Effector memory CD4-positive, alpha-beta T cell (primary cell): ENCODE measurements at regions not wholly inside any gene's neighbourhood (a gene's known extent, or its start where the extent isn't known, plus 50 kb on each side); places are given as distances from the start of the nearest gene placed in this dataset.

Source experiments
- DNase-seq, 3 donors: peaks; one replicate each; pipeline ENCODE4 v3.0.0-alpha.2; 2020
- H3K27ac ChIP-seq: 2 replicates; pipeline ENCODE4 v1.7.0; 2013; ENCODE audit warnings: mild to moderate bottlenecking, low read length, moderate library complexity; ENCODE audit not compliant: insufficient read depth, poor library complexity, severe bottlenecking
- H3K27me3 ChIP-seq: replicated peaks from 2 replicates; pipeline ENCODE4 v1.7.0; 2013; ENCODE audit warnings: mild to moderate bottlenecking, low read length; ENCODE audit not compliant: insufficient read depth, control insufficient read depth, poor library complexity, severe bottlenecking
- H3K36me3 ChIP-seq: 2 replicates; pipeline ENCODE4 v1.7.0; 2013; ENCODE audit warnings: mild to moderate bottlenecking, low read length, moderate library complexity; ENCODE audit not compliant: control insufficient read depth, insufficient read depth
- H3K4me1 ChIP-seq: 2 replicates; pipeline ENCODE4 v1.7.0; 2013; ENCODE audit warnings: low read length, mild to moderate bottlenecking; ENCODE audit not compliant: control insufficient read depth, insufficient read depth, poor library complexity, severe bottlenecking
- H3K4me3 ChIP-seq: 2 replicates; pipeline ENCODE4 v1.7.0; 2013; ENCODE audit warnings: low read length, low read depth, mild to moderate bottlenecking; ENCODE audit not compliant: insufficient read depth, poor library complexity, severe bottlenecking
- H3K9me3 ChIP-seq: 2 replicates; pipeline ENCODE4 v1.7.0; 2013; ENCODE audit warnings: mild to moderate bottlenecking, low read length, moderate library complexity; ENCODE audit not compliant: control insufficient read depth

- Histone ChIP-seq H3K36me3 (no peaks in the 10 kb centered on the region), H3K4me3 (no peak overlapping the region), H3K4me1 (no peaks in the 10 kb centered on the region), H3K27ac (no peak overlapping the region), H3K27me3 (no peaks in the 10 kb centered on the region), H3K9me3 (no peaks in the 10 kb centered on the region)
- DNase-seq: no peak
These were observed 69.6 kb downstream of the RDH14 start for GRCh38 chr2:18490901-18491300.

GRCh38 chr2:18487106-18487913 lies 73.1 kb downstream of the RDH14 start:
- Histone ChIP-seq H3K4me1 (no peaks in the 10 kb centered on the region), H3K4me3 (no peak overlapping the region), H3K27ac (no peak overlapping the region), H3K27me3 (no peaks in the 10 kb centered on the region), H3K9me3 (no peaks in the 10 kb centered on the region), H3K36me3 (no peaks in the 10 kb centered on the region)
- no peak for DNase-seq

- no peak overlapping the region for H3K27ac ChIP-seq
- H3K36me3 ChIP-seq: no peaks in the 10 kb centered on the region
- no peak overlapping the region for H3K4me3 ChIP-seq
- no peak for DNase-seq
- H3K4me1 ChIP-seq: no peaks in the 10 kb centered on the region
- H3K27me3 ChIP-seq: no peaks in the 10 kb centered on the region
- no peaks in the 10 kb centered on the region for H3K9me3 ChIP-seq
These were observed 75.8 kb downstream of the RDH14 start for GRCh38 chr2:18484625-18485024.

- no peak for DNase-seq
- no peak overlapping the region for H3K4me3 ChIP-seq
- H3K4me1 ChIP-seq: no peaks in the 10 kb centered on the region
- no peaks in the 10 kb centered on the region for H3K9me3 ChIP-seq
- H3K27me3 ChIP-seq: no peaks in the 10 kb centered on the region
- no peak overlapping the region for H3K27ac ChIP-seq
- no peaks in the 10 kb centered on the region for H3K36me3 ChIP-seq
These were observed 76.6 kb downstream of the RDH14 start for GRCh38 chr2:18483896-18484295.

DNA sequence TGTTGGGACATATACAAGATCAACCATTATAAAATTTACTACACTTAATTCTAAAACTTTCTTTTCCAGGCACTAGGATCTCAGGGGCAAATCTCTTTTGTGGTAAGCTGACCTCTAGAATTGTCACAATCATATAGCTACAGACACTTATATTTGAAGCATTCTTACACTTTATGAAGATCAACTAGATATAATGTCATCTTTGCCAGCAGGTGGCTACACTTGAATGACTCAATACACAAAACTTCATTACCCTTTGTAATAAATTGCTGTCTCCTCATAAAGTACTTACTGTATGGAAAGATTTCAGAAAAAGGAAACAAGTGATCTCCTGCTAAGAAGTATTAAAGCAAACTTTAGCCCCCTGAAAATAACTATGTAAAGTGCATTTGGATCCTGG lies 77.8 kb downstream of the RDH14 start:
- DNase-seq: no peak
- Histone ChIP-seq H3K27ac (no peak overlapping the region), H3K36me3 (no peaks in the 10 kb centered on the region), H3K4me3 (no peak overlapping the region), H3K4me1 (no peaks in the 10 kb centered on the region), H3K9me3 (no peaks in the 10 kb centered on the region), H3K27me3 (no peaks in the 10 kb centered on the region)

DNA sequence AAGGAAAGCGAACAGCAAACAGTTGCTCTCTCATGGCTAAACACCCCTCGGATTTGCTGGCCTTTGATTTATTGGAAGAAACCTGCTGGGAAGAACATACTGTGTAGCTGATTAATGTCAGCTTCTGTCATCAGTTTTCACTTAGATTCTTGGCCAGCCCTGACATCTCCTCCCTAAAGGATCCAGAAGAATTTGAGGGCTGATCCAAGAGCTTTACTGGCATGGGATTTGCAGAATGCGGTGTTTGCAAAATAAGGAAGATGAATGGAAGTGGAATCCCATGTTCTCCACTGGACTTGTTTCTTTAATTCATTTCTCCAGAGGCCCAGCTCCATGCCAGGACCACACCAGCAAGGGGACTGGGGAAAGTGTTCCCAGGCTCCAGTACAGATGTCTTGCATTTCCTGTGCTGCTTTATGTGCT lies 80.5 kb downstream of the RDH14 start:
- no peaks in the 10 kb centered on the region for H3K36me3 ChIP-seq
- no peak overlapping the region for H3K27ac ChIP-seq
- H3K4me3 ChIP-seq: no peak overlapping the region
- H3K4me1 ChIP-seq: no peaks in the 10 kb centered on the region
- no peaks in the 10 kb centered on the region for H3K9me3 ChIP-seq
- no peaks in the 10 kb centered on the region for H3K27me3 ChIP-seq
- no peak for DNase-seq

DNA sequence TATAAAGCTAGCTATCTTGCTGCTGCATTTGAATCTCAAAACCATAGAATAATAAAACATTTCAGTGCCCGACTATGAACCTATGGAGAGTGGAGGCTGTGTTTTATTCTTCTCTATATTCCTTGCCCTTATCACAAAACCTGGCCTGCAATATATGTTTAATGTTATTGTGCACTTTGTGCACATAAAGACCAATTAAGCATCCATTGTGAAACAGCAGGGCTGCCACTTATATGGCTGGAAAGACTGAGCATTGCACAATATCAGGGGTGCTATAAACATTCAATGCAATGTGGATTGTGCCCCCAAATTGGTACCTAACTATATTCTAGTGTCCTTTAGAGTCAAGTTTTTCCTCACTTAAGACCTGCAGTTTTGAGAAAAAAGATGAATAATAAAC lies 83.2 kb downstream of the RDH14 start:
- DNase-seq: no peak
- Histone ChIP-seq H3K4me3 (no peak overlapping the region), H3K27me3 (no peaks in the 10 kb centered on the region), H3K36me3 (no peaks in the 10 kb centered on the region), H3K27ac (no peak overlapping the region), H3K4me1 (no peaks in the 10 kb centered on the region), H3K9me3 (no peaks in the 10 kb centered on the region)

- Histone ChIP-seq H3K9me3 (no peaks in the 10 kb centered on the region), H3K27ac (no peak overlapping the region), H3K4me1 (no peaks in the 10 kb centered on the region), H3K27me3 (no peaks in the 10 kb centered on the region), H3K4me3 (no peak overlapping the region), H3K36me3 (no peaks in the 10 kb centered on the region)
- DNase-seq: no peak
These were observed 84.0 kb downstream of the RDH14 start for GRCh38 chr2:18476484-18476883.

GRCh38 chr2:18475884-18476283 lies 84.6 kb downstream of the RDH14 start:
- no peak overlapping the region for H3K4me3 ChIP-seq
- no peaks in the 10 kb centered on the region for H3K36me3 ChIP-seq
- H3K9me3 ChIP-seq: no peaks in the 10 kb centered on the region
- no peaks in the 10 kb centered on the region for H3K27me3 ChIP-seq
- no peaks in the 10 kb centered on the region for H3K4me1 ChIP-seq
- no peak overlapping the region for H3K27ac ChIP-seq
- DNase-seq: no peak

- no peak overlapping the region for H3K27ac ChIP-seq
- no peaks in the 10 kb centered on the region for H3K9me3 ChIP-seq
- no peak for DNase-seq
- H3K27me3 ChIP-seq: no peaks in the 10 kb centered on the region
- no peaks in the 10 kb centered on the region for H3K36me3 ChIP-seq
- no peaks in the 10 kb centered on the region for H3K4me1 ChIP-seq
- H3K4me3 ChIP-seq: no peak overlapping the region
These were observed 85.8 kb downstream of the RDH14 start for GRCh38 chr2:18474700-18475099.
